PC-3 (cell line): ENCODE measurements at regions not wholly inside any gene's neighbourhood (a gene's known extent, or its start where the extent isn't known, plus 50 kb on each side); places are given as distances from the start of the nearest gene placed in this dataset.

Source experiments
- ATAC-seq: fragments of 200-7000 bp; cut with Tn5 transposase; 2 replicates; pipeline ENCODE4 v1.9.1; 2020; ENCODE audit warnings: mild to moderate bottlenecking, moderate library complexity
- BruUV-seq: library from RNA; stranded (reverse); fragments of 400-500 nt; replicated peaks from 2 replicates; lab custom pipeline; 2021; lab: Mats Ljungman, UMichigan
- CTCF ChIA-PET: fragments of 300-600 bp; sonication (Branson Sonifier 250); formaldehyde crosslinking; loops from one replicate; lab custom pipeline; 2022; ENCODE audit warnings: antibody characterized with exemption; lab: Charles Lee
- POLR2A ChIA-PET: fragments of 300-600 bp; sonication (Branson Sonifier 250); formaldehyde crosslinking; loops from one replicate; lab custom pipeline; 2022; ENCODE audit warnings: antibody characterized with exemption; ENCODE audit not compliant: unreplicated experiment; lab: Charles Lee
- DNase-seq: peaks from one replicate; pipeline ENCODE4 v3.0.0-alpha.2; 2015
- H2AFZ ChIP-seq: fragments of 300-600 bp; sonication (generic); 2 replicates; pipeline ENCODE4 v1.6.0; 2016; ENCODE audit warnings: antibody characterized with exemption, low read length
- H3F3A ChIP-seq: fragments of 300-600 bp; sonication (generic); one replicate; pipeline ENCODE4 v1.6.0; 2017; ENCODE audit warnings: antibody characterized with exemption, low read length, control low read depth, mild to moderate bottlenecking; ENCODE audit not compliant: unreplicated experiment
- H3K27ac ChIP-seq: fragments of 300-600 bp; sonication (generic); 2 replicates; pipeline ENCODE4 v1.5.1; 2016; ENCODE audit warnings: mild to moderate bottlenecking, low read length
- H3K27me3 ChIP-seq: fragments of 300-600 bp; sonication (generic); 2 replicates; pipeline ENCODE4 v1.6.1; 2016; ENCODE audit warnings: low read length, mixed read lengths
- H3K36me3 ChIP-seq: fragments of 300-600 bp; sonication (generic); 2 replicates; pipeline ENCODE4 v1.6.1; 2016; ENCODE audit warnings: low read depth, mixed run types, low read length, mixed read lengths
- H3K4me1 ChIP-seq: fragments of 300-600 bp; sonication (generic); 2 replicates; pipeline ENCODE4 v1.5.1; 2016; ENCODE audit warnings: low read length; ENCODE audit not compliant: insufficient read depth
- H3K4me2 ChIP-seq: fragments of 300-600 bp; sonication (generic); 2 replicates; pipeline ENCODE4 v1.6.0; 2016; ENCODE audit warnings: low read length
- H3K4me3 ChIP-seq: fragments of 300-600 bp; sonication (generic); 2 replicates; pipeline ENCODE4 v1.5.1; 2016; ENCODE audit warnings: mild to moderate bottlenecking, low read length, mixed read lengths
- H3K79me2 ChIP-seq: fragments of 300-600 bp; sonication (generic); 2 replicates; pipeline ENCODE4 v1.6.1; 2017; ENCODE audit warnings: low read length, mixed read lengths
- H3K9ac ChIP-seq: fragments of 300-600 bp; sonication (generic); 2 replicates; pipeline ENCODE4 v1.6.0; 2016; ENCODE audit warnings: mild to moderate bottlenecking, low read length
- H3K9me2 ChIP-seq: fragments of 300-600 bp; sonication (generic); replicated peaks from 2 replicates; pipeline ENCODE4 v1.6.1; 2016; ENCODE audit warnings: mixed run types, low read length, mixed read lengths
- H3K9me3 ChIP-seq: fragments of 300-600 bp; sonication (generic); 2 replicates; pipeline ENCODE4 v1.6.1; 2016; ENCODE audit warnings: low read length, mixed read lengths
- H4K20me1 ChIP-seq: fragments of 300-600 bp; sonication (generic); 2 replicates; pipeline ENCODE4 v1.6.1; 2016; ENCODE audit warnings: low read length, mixed read lengths
- EZH2 ChIP-seq: fragments of 300-600 bp; sonication (generic); IDR thresholded peaks from one replicate; pipeline ENCODE4 v1.6.1; 2017; ENCODE audit warnings: antibody characterized with exemption, mild to moderate bottlenecking, low read length; ENCODE audit not compliant: unreplicated experiment
- EZH2phosphoT487 ChIP-seq: fragments of 300-600 bp; sonication (generic); IDR thresholded peaks from 2 replicates; pipeline ENCODE4 v1.6.1; 2018; ENCODE audit warnings: mild to moderate bottlenecking, antibody characterized with exemption, low read length, borderline replicate concordance
- intact Hi-C: fragments of 100-400 bp; cut with micrococcal nuclease; formaldehyde crosslinking; loops from 2 replicates; pipeline ENCODE4 v1.9.0; 2023
- TF ChIP-seq, protein P1 (sequence below): fragments of 300-600 bp; sonication (generic); conservative IDR thresholded peaks from 2 replicates; pipeline ENCODE4 v1.5.1; 2017; ENCODE audit warnings: antibody characterized with exemption, low read depth, mild to moderate bottlenecking, low read length

- POLR2A ChIA-PET, result no interaction called here
Measured at GRCh38 chr20:48310305-48310704, 517.5 kb downstream of the PREX1 start.

GRCh38 chr20:48309293-48309692 lies 518.5 kb downstream of the PREX1 start:
- POLR2A ChIA-PET, result interaction anchor here (0.6 kb wide), 1 partner anchor 534 kb away, joined by 11 read pairs; no protein-coding TSS in a partner anchor
- Histone ChIP-seq H3K9ac (no peak overlapping the region), H3K4me3 (no peak overlapping the region), H3K27ac (no peak overlapping the region), H3K36me3 (no peaks in the 10 kb centered on the region), H2AFZ (no peak overlapping the region), H4K20me1 (no peaks in the 10 kb centered on the region), H3K4me2 (no peak overlapping the region), H3K9me3 (no peaks in the 10 kb centered on the region), H3K9me2 (no peaks in the 10 kb centered on the region), H3K79me2 (no peaks in the 10 kb centered on the region), H3F3A (no peaks in the 10 kb centered on the region), H3K4me1 (no peaks in the 10 kb centered on the region), H3K27me3 (peaks cover 77% of the 10 kb centered on the region)
- DNase-seq (no peak), ATAC-seq (no peak)
- no TSS peak for BruUV-seq
- intact Hi-C loops, result no loop called here
- CTCF ChIA-PET, result no interaction called here
- TF ChIP-seq EZH2phosphoT487 (no peak), EZH2 (no peak)
- TF ChIP-seq, protein P1, sequence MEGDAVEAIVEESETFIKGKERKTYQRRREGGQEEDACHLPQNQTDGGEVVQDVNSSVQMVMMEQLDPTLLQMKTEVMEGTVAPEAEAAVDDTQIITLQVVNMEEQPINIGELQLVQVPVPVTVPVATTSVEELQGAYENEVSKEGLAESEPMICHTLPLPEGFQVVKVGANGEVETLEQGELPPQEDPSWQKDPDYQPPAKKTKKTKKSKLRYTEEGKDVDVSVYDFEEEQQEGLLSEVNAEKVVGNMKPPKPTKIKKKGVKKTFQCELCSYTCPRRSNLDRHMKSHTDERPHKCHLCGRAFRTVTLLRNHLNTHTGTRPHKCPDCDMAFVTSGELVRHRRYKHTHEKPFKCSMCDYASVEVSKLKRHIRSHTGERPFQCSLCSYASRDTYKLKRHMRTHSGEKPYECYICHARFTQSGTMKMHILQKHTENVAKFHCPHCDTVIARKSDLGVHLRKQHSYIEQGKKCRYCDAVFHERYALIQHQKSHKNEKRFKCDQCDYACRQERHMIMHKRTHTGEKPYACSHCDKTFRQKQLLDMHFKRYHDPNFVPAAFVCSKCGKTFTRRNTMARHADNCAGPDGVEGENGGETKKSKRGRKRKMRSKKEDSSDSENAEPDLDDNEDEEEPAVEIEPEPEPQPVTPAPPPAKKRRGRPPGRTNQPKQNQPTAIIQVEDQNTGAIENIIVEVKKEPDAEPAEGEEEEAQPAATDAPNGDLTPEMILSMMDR, result no peak

More at GRCh38 chr20:48310305-48310704, 517.5 kb downstream of the PREX1 start:
- Histone ChIP-seq H3K9ac (no peak overlapping the region), H3K27ac (no peak overlapping the region), H3K79me2 (no peaks in the 10 kb centered on the region), H3K9me2 (no peaks in the 10 kb centered on the region), H4K20me1 (no peaks in the 10 kb centered on the region), H3K9me3 (no peaks in the 10 kb centered on the region), H3K4me2 (no peak overlapping the region), H3K27me3 (peaks cover 77% of the 10 kb centered on the region), H3K36me3 (no peaks in the 10 kb centered on the region), H3F3A (no peaks in the 10 kb centered on the region), H3K4me1 (no peaks in the 10 kb centered on the region), H2AFZ (no peak overlapping the region), H3K4me3 (no peak overlapping the region)
- no peak for ATAC-seq
- BruUV-seq, result no TSS peak
- CTCF ChIA-PET, result no interaction called here
- TF ChIP-seq EZH2 (no peak), EZH2phosphoT487 (no peak)
- TF ChIP-seq, protein P1, result no peak
- intact Hi-C loops, result no loop called here
- no peak for DNase-seq

- no peak overlapping the region for H3K4me2 ChIP-seq
- ATAC-seq (no peak), DNase-seq (no peak)
- TF ChIP-seq, protein P1, result no peak
- no peaks in the 10 kb centered on the region for H3K4me1 ChIP-seq
- ChIA-PET POLR2A (interaction anchor here (0.6 kb wide), 1 partner anchor 533 kb away, joined by 11 read pairs; no protein-coding TSS in a partner anchor), CTCF (no interaction called here)
- no peaks in the 10 kb centered on the region for H3K36me3 ChIP-seq
- no peaks in the 10 kb centered on the region for H3K9me3 ChIP-seq
- no TSS peak for BruUV-seq
- intact Hi-C loops, result no loop called here
- peaks cover 79% of the 10 kb centered on the region for H3K27me3 ChIP-seq
- no peak overlapping the region for H3K9ac ChIP-seq
- no peaks in the 10 kb centered on the region for H3F3A ChIP-seq
- no peak overlapping the region for H2AFZ ChIP-seq
- no peaks in the 10 kb centered on the region for H3K9me2 ChIP-seq
- H3K4me3 ChIP-seq, result no peak overlapping the region
- no peaks in the 10 kb centered on the region for H4K20me1 ChIP-seq
- no peak overlapping the region for H3K27ac ChIP-seq
- H3K79me2 ChIP-seq, result no peaks in the 10 kb centered on the region
Measured at GRCh38 chr20:48308882-48309281, 518.9 kb downstream of the PREX1 start.
